Adipose tissue (tissue), 3 donors: ENCODE measurements at regions not wholly inside any gene's neighbourhood (a gene's known extent, or its start where the extent isn't known, plus 50 kb on each side); places are given as distances from the start of the nearest gene placed in this dataset.
"Not testable (repeated sequence)": the region's sequence is repeated elsewhere in the genome, so short reads cannot be mapped to it uniquely, and the experiment has no call there.

ENCODE experiments used
- H3K27ac ChIP-seq: one replicate; pipeline ENCODE4 v1.5.1; 2013; ENCODE audit warnings: low read depth, low read length
- WGBS, 3 donors: extraction: QIAGEN DNeasy Blood & Tissue Kit; methylation state at CpG; one replicate each; pipeline ENCODE4 v1.1.7; 2013; 5-methylcytosine and 5-hydroxymethylcytosine counted together
- donor health status: healthy with polysubstance abuse.
- donor health status: Bipolar disorder and iron deficiency.
- donor health status: healthy.

DNA sequence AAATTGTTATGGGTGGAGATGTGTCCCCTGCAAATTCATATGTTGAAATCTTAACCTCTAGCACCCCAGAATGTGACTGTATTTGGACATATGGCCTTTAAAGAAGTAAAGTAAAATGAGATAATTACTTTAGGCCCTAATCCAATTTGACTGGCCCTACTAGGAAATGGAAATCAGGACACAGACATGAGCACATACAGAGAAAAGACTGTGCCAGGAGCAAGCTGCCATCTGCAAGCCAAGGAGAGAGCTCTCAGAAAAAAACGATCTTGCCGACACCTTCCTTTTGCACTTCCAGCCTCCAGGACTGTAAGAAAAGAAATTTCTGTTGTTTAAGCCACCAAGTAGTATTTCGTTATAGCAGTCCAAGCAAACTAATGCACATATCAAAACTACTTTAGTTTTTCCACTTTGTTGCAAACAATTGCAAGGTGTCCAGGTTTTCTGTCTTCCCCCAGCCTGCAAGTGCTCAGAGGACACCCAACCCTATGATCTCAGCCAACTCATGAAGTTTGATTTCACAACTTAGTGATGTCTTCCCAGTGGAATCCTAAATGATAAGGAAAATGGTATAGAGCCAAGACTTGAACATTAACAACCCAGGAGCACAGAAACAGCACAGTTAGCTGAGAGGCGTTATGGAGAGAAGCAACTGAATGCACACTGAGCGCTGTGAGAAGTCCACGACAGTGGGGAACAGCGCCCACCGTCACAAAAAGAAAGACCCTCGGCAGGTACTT is 351.2 kb downstream of the BCL2L11 start:
- WGBS, 3 donors, result 63 to 78% (median 71%) methylated on average over 6 to 8 of the region's 9 CpGs
- H3K27ac ChIP-seq, result not testable (repeated sequence)

DNA sequence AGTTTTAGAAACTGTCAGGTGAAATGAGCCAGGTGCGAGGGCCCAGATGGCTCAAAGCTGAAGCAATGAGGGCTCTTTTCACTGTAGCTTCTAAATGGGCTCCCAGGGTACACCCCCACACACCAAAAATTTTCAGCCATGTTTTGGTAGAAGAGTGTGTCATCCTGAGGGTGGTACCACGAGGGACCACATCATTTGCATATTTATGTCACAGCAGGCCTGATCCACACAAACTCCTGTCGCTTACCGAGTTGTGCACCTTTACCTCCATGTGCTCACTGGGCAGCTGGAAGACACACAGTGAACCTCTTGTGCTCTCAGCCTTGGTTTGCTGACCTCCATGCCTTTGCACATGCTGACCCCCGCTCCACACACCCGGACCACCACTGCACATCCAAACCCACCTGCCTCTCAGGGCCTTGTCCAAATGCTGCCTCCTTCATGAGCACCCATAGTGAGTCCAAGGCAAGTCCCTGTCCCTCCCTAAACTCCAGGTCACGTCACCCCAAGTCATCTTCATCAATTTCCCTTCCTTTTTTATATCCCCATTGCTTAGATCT is 352.2 kb downstream of the BCL2L11 start:
- 71 to 80% (median 79%) methylated on average over 6 to 7 of the region's 7 CpGs for WGBS, 3 donors
- not testable (repeated sequence) for H3K27ac ChIP-seq

DNA sequence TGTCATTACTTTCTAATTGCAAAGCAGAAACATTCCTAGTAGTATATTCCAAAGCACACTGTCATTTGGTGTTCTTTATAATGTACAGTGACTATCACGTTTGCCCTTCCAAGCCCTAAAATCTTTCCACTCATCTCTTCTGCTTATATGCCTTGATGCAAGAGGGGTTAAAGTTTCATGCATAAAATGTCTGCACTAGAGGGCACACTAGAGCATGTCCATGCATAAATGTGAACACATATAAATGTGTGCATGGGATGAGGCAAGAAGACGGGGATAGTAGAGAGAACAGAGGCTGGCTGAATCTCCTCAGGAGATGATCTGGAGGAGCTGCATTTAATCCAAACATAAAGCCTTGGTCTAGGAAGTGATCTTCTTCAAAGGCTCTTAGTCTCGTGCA is 352.8 kb downstream of the BCL2L11 start:
- 38 to 54% (median 41%) methylated on average over 3 of the region's 3 CpGs for WGBS, 3 donors

DNA sequence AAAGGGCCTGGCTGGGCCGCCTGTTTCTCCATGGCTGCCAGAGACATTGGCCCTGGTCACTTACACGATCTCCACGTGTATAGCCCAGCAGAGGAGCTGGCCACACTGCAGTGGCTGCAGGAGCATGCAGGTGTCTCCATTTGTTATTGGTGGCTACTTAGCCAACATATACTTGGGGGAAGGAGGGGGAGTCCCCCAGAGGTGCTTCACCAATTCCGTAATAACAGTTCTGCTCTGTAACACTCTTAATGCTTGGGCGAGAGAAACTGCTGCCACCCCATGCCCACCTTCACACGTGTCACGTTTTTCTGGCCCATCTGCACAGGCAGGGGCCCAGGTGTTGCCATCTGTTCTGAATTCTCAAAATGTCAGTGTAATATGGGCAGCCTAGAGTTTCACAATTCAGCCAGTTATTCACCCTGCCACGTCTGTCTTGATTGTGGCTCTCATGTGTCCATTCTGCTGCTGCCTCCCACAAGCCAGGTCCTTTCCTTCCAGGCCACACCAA is 353.5 kb downstream of the BCL2L11 start:
- 80 to 86% (median 84%) methylated on average over 5 to 8 of the region's 8 CpGs for WGBS, 3 donors
- not testable (repeated sequence) for H3K27ac ChIP-seq

More for the DNA sequence above, 352.8 kb downstream of the BCL2L11 start:
- not testable (repeated sequence) for H3K27ac ChIP-seq

DNA sequence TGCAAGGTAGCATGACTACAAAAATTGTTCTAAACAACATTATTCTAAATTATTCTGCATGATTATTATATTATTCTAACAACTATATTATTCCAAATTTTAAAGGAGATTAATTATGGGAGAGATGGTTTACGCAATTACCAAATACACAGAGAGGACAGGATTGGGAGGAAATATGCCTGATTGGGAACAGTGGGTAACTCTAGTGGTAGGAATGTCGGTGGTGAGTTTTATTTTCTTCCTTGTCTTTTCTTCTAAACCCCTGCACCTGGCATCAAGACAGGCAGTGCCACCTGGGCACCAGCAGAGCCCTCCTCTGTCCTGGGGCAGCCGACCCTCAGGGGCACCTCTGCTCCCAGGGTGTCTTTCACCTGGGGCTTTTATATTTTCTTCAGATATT is 357.6 kb downstream of the BCL2L11 start:
- H3K27ac ChIP-seq, result not testable (repeated sequence)
- 65 to 70% (median 66%) methylated on average over 2 of the region's 3 CpGs for WGBS, 3 donors

DNA sequence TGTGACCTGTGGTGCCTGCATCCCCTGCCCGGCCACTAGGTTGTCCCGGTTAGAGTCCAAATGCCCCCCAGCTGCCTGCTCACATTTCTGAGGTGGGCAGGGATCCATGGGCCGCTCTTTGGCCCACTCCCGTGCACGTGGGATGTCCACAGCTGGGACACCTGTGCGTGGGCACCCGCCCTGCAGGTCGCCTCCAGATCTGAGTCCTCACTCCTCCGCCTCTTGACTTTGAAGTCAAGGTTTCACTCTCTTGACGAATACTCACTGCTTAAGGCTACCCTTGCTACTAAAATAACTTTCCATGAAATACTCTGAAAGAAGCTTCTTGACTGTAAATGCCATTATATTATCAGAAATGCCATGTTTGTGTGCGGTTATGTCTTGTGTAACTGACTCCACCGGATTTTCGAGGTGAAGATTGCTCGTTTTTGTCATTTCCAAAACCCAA is 358.2 kb downstream of the BCL2L11 start:
- WGBS, 3 donors, result 69 to 76% (median 69%) methylated on average over 12 of the region's 14 CpGs
- not testable (repeated sequence) for H3K27ac ChIP-seq

DNA sequence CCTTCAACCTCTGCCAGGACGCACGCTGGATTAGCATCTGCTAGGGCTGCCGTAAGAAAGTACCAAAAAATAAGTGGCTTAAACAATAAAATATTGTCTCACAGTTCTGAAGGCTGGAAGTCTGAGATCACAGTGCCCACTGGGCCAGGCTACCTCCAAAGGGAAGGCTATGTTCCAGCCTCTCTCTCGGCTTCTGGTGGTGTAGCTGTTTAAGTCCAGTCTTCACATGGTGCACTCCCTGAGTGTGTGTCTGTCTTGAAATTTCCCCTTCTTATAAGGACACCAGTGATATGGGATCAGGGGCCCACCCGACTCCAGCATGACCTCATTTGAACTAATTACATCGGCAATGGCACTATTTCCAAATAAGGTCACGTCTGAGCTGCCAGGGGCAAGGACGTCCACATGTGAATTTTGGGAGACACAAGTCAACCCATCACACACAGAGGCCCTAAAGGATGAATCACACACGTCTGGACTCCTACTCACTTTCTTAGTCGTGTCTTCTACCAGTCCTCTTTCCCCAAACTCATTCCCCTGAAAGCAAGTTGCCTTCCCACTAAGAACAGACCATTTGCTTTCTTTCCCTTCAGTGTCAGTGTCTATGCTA is 359.4 kb downstream of the BCL2L11 start:
- 67 to 80% (median 68%) methylated on average over 9 to 10 of the region's 10 CpGs for WGBS, 3 donors
- H3K27ac ChIP-seq, result not testable (repeated sequence)

DNA sequence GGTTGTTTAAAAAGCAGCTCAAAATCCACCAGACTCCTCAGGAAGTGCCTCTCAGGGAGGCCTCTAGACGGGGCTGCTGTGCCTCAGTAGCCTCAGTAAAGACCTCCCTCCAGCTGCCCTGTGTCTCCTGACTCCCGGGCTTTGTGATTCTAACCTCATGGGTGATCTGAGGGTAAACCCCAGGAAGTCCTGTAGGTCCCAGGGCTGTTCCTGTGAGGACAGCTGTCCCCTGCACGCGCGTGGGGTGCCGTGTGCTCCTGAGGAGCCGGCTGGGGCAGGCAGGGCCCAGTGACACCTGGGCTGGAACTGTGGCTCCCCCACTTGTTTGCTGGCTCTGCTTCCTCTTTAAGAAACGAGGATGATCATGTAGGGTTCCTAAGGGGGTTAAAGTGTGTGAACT is 359.9 kb downstream of the BCL2L11 start:
- not testable (repeated sequence) for H3K27ac ChIP-seq
- WGBS, 3 donors, result 40 to 73% (median 52%) methylated on average over 7 to 8 of the region's 8 CpGs

DNA sequence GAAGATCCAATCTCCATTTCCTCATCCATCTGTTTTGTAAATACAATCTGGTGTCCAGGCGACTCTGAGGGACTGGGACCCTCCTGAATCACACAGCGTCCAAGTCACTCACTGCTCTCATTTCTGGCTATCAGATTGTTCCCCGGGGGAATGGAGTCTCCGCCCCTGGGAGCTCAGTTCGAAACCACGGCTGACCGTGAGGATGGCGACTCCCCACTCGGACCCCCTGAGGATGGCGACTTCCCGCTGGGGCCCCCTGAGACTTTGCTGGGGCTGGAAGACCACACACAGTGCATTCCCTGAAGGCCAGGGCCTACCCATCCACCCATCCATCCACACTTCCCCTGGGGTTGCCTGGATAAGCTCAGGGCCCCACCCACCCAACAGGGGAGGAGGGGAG is 360.5 kb downstream of the BCL2L11 start:
- WGBS, 3 donors, result 59 to 78% (median 64%) methylated on average over 9 to 11 of the region's 11 CpGs

DNA sequence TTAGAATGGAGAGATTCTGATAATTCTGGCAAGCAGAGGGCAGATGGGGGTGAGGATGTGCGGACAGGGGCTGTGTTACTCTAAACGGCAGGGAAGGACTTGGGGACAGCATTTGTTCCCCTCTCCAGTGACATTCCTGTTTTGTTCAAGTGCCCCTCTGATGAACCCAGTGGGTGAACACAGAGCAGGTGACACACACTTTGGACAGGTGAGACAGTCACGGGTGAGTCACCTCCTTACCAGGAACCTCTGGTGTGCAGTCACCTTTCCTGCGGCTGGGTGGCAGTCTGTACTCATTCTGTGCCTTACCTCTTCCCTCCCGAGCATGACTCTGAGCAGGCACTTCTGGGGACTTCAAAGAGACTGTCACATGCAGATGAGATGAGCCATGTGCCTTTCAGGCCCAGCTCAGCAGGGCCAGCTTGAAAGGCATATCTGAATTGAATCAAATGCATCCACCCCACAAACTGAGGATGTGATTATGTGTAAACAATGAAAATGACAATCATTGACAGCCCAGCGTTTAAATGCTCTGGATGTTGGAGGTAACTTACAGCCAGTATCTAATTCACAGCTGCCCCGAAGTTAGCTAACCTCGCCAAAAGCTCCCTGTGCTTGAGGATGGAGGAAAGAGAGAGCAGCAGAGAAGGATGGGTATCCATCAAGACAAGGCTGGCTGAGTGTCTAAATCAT is 362.4 kb downstream of the BCL2L11 start:
- 45 to 91% (median 79%) methylated on average over 5 of the region's 8 CpGs for WGBS, 3 donors
- not testable (repeated sequence) for H3K27ac ChIP-seq

More for the DNA sequence above, 360.5 kb downstream of the BCL2L11 start:
- H3K27ac ChIP-seq, result not testable (repeated sequence)

DNA sequence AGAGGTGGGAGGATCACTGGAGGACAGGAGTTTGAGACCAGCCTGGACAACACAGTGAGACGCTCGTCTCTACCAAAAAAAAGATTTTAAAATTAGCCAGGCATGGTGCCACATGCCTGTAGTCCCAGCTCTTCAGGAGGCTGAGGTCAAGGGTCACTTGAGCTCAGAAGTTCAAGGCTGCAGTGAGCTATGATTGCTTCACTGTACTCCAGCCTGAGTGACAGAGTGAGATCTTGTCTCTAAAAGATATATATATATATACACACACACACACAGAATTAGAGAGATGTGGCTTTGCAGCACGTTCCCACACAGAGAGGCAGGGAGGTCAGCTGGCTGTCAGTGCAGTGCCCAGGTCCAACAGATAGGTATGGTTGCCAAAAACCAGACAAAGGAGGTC is 363.4 kb downstream of the BCL2L11 start:
- not testable (repeated sequence) for H3K27ac ChIP-seq
- 33 to 89% (median 67%) methylated on average over 1 of the region's 3 CpGs for WGBS, 3 donors

DNA sequence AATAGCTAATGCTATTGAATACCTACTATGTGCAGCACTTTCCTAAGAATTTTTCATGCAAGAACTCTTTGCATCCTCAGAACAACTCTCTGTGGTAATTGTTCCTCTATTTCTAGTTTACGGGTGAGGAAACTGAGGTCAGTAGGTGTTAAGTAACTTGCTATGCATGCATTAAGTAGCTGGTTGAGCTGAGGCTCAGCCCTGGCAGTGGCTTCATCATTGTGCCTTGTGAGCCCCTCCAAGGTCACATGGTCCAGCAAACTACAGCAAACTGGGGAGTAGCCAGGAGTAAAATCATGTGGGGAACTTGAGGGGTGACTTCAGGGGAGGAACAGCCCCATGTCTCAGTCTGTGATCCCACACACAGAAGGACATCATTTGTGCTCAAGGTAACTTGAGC is 365.2 kb downstream of the BCL2L11 start:
- 71 to 86% (median 75%) methylated on average over 1 of the region's 1 CpG for WGBS, 3 donors
- not testable (repeated sequence) for H3K27ac ChIP-seq

DNA sequence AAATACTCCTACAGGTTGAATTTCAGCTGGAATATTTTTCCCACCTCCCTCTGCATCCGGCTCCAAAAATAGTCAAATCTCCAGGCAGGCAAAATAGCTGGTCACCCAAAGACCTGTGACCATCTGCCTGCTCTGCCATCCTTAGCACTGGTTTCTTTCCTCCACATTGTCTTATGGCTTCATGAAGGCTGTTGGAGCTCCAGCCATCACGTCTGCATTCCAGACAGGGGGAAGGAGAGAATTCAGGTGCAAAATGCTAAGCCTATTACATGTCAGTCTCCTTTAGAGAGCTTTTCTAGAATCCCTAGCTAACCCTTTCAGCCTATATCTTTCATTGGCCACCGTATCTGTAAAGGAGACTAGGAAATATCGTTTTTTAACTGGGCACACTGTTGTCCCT is 367.7 kb downstream of the BCL2L11 start:
- 83 to 97% (median 86%) methylated on average over 3 to 4 of the region's 4 CpGs for WGBS, 3 donors
- H3K27ac ChIP-seq, result not testable (repeated sequence)

DNA sequence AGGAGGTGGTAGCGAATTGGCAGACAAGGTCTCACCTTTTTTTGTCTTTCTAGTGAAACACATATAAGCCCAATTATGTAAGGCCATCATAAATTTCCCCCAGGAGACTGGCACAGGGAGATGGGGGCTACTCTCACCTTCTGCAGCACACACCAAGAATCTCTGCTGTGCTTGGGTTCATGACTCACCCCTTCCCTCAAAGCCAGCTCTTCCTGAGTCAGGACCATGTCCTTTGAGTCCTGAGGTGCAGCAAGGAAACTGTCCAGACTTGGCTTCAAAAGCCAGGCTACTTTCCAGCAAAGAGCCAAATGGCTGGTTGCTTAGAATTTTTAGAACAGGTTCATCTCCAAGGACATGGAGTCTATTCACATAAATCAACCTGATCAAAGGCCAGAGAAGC is 368.7 kb downstream of the BCL2L11 start:
- no CpG with 5 or more reads among the region's 1 CpG for WGBS, 3 donors
- H3K27ac ChIP-seq, result not testable (repeated sequence)

DNA sequence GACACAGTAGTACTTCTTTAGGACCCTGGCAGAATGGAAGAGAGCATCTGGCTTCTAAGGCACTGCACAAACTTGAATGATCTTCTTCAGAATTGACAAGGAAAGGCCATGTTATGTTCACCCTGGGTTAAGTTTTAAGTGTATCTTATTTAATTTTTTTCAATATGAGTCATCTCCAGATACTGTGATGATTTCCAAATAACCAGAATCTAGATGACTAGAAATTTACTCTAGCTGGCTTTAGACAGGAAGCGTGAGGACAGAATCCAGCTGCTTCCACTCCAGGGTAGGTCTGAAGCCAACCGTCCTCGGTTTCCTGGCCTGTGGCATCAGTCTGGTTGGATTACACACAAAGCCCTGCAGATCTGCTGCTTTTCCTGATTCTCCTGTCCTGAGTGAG is 370.5 kb downstream of the BCL2L11 start:
- no CpG with 5 or more reads among the region's 3 CpGs for WGBS, 3 donors
- H3K27ac ChIP-seq, result not testable (repeated sequence)

DNA sequence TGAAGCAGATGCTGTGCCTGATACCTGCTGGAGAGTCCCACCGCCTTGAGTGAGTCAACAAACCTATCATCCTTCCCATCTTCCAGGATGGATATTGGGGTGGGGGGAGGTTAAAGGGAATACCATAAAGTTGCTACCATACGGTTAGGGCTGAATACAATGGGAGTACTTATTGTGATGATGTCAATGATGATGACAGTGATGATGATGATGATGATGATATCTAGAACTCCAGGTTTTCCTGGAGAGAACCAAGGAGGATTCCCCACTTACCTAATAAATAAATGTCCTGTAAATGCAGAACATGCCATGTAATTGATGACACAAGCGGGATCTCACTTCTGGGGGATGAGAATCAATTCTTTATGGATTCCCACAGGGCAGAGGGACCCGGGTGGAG is 370.9 kb downstream of the BCL2L11 start:
- WGBS, 3 donors, result 40 to 84% (median 71%) methylated on average over 3 of the region's 4 CpGs
- H3K27ac ChIP-seq, result not testable (repeated sequence)

DNA sequence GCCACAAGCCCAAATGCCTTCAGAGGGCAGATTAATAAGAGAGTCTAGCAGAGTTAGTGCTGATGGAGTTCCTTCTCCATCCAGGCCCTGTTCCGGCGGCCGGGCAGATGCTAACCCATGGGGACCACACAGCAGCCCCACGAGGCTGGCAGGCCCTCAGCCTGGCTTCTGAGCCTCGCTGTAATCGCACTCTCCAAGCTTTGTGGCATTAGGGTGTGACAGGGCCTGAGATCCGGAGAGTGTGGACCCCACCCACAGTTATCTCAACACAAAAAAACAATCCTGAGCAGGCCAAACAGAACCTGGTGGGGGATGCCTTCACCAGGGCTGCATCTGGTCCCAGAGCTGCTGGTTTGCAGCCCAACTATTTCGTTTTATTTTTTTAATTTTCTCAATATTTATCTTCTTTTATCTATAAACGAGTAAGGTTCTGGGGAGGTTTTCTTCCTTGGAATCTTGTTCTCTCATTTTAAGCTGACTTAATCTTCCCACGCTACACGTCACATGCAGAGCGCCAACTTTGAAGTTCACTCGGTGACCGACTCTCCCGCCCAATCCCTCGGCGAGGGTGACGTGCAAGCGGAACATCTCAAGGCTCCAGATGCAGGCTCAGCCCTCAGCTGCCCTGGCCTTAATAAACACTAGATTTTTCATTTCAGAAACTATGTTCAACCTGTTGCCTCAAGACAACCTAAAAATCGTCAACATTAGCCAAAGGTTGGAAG is 372.4 kb downstream of the BCL2L11 start:
- WGBS, 3 donors, result 32 to 56% (median 46%) methylated on average over 6 to 8 of the region's 20 CpGs
- H3K27ac ChIP-seq, result not testable (repeated sequence)

DNA sequence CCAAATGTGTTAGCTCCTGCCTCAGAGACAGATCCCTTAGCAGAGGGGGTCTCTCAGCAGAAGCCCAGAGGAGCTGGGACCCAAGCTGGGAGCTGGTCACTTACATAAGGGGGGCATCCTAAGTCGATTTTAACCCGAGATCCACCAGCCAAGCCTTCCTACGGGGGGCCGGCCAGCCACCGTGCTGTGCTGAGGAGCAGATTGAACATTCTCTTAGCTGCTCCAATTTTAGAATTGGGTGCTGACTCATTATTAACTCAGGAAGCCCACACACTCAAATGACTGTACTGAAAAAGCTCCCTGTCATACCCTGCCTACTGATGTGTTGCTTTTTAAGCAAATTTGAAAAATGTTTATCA is 373.0 kb downstream of the BCL2L11 start:
- H3K27ac ChIP-seq, result not testable (repeated sequence)
- 1 to 34% (median 7%) methylated on average over 5 of the region's 5 CpGs for WGBS, 3 donors
